ENCODE measurements at regions not wholly inside any gene's neighbourhood (a gene's known extent, or its start where the extent isn't known, plus 50 kb on each side); places are given as distances from the start of the nearest gene placed in this dataset.

GRCh38 chr3:110069761-110070160 lies 732.4 kb upstream of the DPPA4 start:
- peaks cover 3% of the 10 kb centered on the region for H3K36me3 Mint-ChIP-seq
- no peak overlapping the region for H3K27ac Mint-ChIP-seq
- no peak overlapping the region for H3K4me3 Mint-ChIP-seq
- TF ChIP-seq, protein P1, sequence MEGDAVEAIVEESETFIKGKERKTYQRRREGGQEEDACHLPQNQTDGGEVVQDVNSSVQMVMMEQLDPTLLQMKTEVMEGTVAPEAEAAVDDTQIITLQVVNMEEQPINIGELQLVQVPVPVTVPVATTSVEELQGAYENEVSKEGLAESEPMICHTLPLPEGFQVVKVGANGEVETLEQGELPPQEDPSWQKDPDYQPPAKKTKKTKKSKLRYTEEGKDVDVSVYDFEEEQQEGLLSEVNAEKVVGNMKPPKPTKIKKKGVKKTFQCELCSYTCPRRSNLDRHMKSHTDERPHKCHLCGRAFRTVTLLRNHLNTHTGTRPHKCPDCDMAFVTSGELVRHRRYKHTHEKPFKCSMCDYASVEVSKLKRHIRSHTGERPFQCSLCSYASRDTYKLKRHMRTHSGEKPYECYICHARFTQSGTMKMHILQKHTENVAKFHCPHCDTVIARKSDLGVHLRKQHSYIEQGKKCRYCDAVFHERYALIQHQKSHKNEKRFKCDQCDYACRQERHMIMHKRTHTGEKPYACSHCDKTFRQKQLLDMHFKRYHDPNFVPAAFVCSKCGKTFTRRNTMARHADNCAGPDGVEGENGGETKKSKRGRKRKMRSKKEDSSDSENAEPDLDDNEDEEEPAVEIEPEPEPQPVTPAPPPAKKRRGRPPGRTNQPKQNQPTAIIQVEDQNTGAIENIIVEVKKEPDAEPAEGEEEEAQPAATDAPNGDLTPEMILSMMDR (conservative IDR thresholded peaks at IDR 0.05): no peak
- H3K27me3 Mint-ChIP-seq: no peaks in the 10 kb centered on the region
- H3K4me1 Mint-ChIP-seq (ENCODE audit: unreplicated experiment): peaks cover 8% of the 10 kb centered on the region
- no peak for DNase-seq (ENCODE audit: extremely low spot score, unreplicated experiment)
- no peaks in the 10 kb centered on the region for H3K9me3 Mint-ChIP-seq

DNA sequence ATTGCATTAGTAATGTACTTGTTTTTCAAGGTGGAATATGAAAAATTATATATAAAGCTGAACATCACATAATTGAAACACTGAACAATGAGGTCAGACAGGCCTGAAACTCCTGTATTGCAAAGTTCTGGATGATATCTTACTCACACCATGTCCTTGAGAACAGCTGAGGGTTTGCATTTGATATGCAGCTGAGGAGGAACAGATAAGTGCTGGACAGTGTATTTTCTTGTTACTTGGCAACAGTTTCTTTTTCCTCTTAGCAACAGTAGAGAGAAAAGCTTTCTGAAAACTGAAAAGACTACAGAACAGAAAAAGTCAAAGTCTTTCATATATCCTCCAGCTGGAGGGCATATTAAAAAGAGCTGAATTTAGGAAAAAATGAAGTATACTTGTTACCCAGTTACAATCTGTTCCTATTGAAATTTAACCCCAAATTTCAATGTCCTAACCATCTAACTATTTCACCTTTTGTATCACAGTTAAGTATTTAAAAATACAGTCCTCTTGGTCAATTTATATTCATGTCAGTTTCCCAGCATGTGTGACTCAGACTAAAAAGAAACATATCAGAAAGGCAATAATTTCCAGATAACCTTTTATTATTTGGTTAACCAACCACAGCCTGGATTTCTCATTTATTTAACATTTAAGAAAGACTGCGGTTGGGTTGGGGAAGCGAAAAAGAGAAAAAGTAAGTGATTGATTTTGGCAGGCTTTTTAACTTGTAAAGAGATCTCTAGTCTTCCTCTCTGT lies 733.0 kb upstream of the DPPA4 start:
- H3K4me1 Mint-ChIP-seq (ENCODE audit: unreplicated experiment): peaks cover 8% of the 10 kb centered on the region
- no peak overlapping the region for H3K27ac Mint-ChIP-seq
- no peaks in the 10 kb centered on the region for H3K27me3 Mint-ChIP-seq
- no peak overlapping the region for H3K4me3 Mint-ChIP-seq
- peaks cover 3% of the 10 kb centered on the region for H3K36me3 Mint-ChIP-seq
- TF ChIP-seq, protein P1 (conservative IDR thresholded peaks at IDR 0.05): no peak
- H3K9me3 Mint-ChIP-seq: no peaks in the 10 kb centered on the region
- no peak for DNase-seq (ENCODE audit: extremely low spot score, unreplicated experiment)

DNA sequence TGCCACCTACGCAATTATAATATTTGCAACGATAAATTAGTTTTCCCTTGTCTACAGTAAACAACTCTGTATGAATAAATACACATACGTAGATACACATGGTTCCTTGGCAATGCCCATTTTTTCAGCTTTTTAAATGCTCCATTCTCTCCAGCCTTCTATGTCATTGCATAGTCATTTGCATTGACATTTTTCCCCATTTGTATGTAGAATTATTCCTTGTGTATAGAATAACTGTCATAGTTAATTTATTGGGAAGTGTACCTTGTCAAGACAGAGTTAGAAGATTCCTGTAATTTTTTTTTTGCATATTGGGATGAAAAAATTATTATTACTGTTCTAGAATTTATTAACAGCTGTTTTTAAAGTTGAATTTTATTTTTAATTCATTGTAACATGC lies 736.7 kb upstream of the DPPA4 start:
- Mint-ChIP-seq H3K27me3 (no peaks in the 10 kb centered on the region), H3K9me3 (no peaks in the 10 kb centered on the region), H3K36me3 (peaks cover 3% of the 10 kb centered on the region), H3K4me1 (ENCODE audit: unreplicated experiment) (peaks cover 8% of the 10 kb centered on the region), H3K4me3 (no peak overlapping the region), H3K27ac (no peak overlapping the region)
- TF ChIP-seq, protein P1 (conservative IDR thresholded peaks at IDR 0.05): no peak
- no peak for DNase-seq (ENCODE audit: extremely low spot score, unreplicated experiment)

- H3K9me3 Mint-ChIP-seq: no peaks in the 10 kb centered on the region
- H3K27me3 Mint-ChIP-seq: no peaks in the 10 kb centered on the region
- H3K4me1 Mint-ChIP-seq (ENCODE audit: unreplicated experiment): no peaks in the 10 kb centered on the region
- no peak overlapping the region for H3K4me3 Mint-ChIP-seq
- TF ChIP-seq, protein P1 (conservative IDR thresholded peaks at IDR 0.05): no peak
- DNase-seq (ENCODE audit: extremely low spot score, unreplicated experiment): no peak
- H3K36me3 Mint-ChIP-seq: no peaks in the 10 kb centered on the region
- no peak overlapping the region for H3K27ac Mint-ChIP-seq
Observed at GRCh38 chr3:110077093-110077492, 739.7 kb upstream of the DPPA4 start.

GRCh38 chr3:110093411-110093810 lies 756.1 kb upstream of the DPPA4 start:
- peaks cover 4% of the 10 kb centered on the region for H3K9me3 Mint-ChIP-seq
- H3K4me3 Mint-ChIP-seq: no peak overlapping the region
- TF ChIP-seq, protein P1 (conservative IDR thresholded peaks at IDR 0.05): no peak
- H3K4me1 Mint-ChIP-seq (ENCODE audit: unreplicated experiment): no peaks in the 10 kb centered on the region
- H3K27ac Mint-ChIP-seq: no peak overlapping the region
- H3K27me3 Mint-ChIP-seq: no peaks in the 10 kb centered on the region
- H3K36me3 Mint-ChIP-seq: no peaks in the 10 kb centered on the region
- no peak for DNase-seq (ENCODE audit: extremely low spot score, unreplicated experiment)
